H1 (cell line): ENCODE measurements at regions not wholly inside any gene's neighbourhood (a gene's known extent, or its start where the extent isn't known, plus 50 kb on each side); places are given as distances from the start of the nearest gene placed in this dataset.

ENCODE experiments used
- SRF ChIP-seq: IDR thresholded peaks from 2 replicates; pipeline ENCODE4 v1.6.1; 2011; ENCODE audit warnings: mild to moderate bottlenecking, low read depth, low read length, moderate library complexity
- TF ChIP-seq, protein P1 (sequence below): fragments of 300-600 bp; sonication (generic); IDR thresholded peaks from 2 replicates; pipeline ENCODE4 v1.7.1; 2012; ENCODE audit warnings: low read length, moderate library complexity, mild to moderate bottlenecking, inconsistent platforms; ENCODE audit not compliant: insufficient replicate concordance
- TF ChIP-seq, protein P2 (sequence below): IDR thresholded peaks from 2 replicates; pipeline ENCODE4 v1.6.1; 2012; ENCODE audit warnings: low read length, inconsistent platforms
- TF ChIP-seq, protein P3 (sequence below): IDR thresholded peaks from 2 replicates; pipeline ENCODE4 v1.6.1; 2011; ENCODE audit warnings: low read depth, mild to moderate bottlenecking, low read length; ENCODE audit not compliant: insufficient read depth

DNA sequence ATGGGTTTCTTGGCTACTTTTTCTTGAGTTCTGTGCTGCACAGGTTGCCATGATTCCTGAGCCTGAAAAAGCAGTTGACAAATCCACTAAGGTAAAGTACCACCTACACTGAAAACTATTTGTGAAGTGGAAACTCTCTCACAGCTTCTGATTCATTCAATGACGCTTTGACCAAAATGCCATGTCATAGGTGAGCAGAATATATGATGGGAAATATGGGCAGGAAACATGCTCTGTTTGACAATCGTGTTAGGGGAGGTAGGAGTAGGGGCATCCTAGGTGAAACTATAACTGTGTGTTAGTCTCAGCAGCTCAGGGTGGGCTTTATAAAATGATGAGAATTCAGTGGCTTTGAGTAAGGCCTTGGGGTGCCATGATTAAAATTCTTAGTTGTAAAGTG, 69.6 kb upstream of the ELMO1 start (continued):
- TF ChIP-seq, protein P1, sequence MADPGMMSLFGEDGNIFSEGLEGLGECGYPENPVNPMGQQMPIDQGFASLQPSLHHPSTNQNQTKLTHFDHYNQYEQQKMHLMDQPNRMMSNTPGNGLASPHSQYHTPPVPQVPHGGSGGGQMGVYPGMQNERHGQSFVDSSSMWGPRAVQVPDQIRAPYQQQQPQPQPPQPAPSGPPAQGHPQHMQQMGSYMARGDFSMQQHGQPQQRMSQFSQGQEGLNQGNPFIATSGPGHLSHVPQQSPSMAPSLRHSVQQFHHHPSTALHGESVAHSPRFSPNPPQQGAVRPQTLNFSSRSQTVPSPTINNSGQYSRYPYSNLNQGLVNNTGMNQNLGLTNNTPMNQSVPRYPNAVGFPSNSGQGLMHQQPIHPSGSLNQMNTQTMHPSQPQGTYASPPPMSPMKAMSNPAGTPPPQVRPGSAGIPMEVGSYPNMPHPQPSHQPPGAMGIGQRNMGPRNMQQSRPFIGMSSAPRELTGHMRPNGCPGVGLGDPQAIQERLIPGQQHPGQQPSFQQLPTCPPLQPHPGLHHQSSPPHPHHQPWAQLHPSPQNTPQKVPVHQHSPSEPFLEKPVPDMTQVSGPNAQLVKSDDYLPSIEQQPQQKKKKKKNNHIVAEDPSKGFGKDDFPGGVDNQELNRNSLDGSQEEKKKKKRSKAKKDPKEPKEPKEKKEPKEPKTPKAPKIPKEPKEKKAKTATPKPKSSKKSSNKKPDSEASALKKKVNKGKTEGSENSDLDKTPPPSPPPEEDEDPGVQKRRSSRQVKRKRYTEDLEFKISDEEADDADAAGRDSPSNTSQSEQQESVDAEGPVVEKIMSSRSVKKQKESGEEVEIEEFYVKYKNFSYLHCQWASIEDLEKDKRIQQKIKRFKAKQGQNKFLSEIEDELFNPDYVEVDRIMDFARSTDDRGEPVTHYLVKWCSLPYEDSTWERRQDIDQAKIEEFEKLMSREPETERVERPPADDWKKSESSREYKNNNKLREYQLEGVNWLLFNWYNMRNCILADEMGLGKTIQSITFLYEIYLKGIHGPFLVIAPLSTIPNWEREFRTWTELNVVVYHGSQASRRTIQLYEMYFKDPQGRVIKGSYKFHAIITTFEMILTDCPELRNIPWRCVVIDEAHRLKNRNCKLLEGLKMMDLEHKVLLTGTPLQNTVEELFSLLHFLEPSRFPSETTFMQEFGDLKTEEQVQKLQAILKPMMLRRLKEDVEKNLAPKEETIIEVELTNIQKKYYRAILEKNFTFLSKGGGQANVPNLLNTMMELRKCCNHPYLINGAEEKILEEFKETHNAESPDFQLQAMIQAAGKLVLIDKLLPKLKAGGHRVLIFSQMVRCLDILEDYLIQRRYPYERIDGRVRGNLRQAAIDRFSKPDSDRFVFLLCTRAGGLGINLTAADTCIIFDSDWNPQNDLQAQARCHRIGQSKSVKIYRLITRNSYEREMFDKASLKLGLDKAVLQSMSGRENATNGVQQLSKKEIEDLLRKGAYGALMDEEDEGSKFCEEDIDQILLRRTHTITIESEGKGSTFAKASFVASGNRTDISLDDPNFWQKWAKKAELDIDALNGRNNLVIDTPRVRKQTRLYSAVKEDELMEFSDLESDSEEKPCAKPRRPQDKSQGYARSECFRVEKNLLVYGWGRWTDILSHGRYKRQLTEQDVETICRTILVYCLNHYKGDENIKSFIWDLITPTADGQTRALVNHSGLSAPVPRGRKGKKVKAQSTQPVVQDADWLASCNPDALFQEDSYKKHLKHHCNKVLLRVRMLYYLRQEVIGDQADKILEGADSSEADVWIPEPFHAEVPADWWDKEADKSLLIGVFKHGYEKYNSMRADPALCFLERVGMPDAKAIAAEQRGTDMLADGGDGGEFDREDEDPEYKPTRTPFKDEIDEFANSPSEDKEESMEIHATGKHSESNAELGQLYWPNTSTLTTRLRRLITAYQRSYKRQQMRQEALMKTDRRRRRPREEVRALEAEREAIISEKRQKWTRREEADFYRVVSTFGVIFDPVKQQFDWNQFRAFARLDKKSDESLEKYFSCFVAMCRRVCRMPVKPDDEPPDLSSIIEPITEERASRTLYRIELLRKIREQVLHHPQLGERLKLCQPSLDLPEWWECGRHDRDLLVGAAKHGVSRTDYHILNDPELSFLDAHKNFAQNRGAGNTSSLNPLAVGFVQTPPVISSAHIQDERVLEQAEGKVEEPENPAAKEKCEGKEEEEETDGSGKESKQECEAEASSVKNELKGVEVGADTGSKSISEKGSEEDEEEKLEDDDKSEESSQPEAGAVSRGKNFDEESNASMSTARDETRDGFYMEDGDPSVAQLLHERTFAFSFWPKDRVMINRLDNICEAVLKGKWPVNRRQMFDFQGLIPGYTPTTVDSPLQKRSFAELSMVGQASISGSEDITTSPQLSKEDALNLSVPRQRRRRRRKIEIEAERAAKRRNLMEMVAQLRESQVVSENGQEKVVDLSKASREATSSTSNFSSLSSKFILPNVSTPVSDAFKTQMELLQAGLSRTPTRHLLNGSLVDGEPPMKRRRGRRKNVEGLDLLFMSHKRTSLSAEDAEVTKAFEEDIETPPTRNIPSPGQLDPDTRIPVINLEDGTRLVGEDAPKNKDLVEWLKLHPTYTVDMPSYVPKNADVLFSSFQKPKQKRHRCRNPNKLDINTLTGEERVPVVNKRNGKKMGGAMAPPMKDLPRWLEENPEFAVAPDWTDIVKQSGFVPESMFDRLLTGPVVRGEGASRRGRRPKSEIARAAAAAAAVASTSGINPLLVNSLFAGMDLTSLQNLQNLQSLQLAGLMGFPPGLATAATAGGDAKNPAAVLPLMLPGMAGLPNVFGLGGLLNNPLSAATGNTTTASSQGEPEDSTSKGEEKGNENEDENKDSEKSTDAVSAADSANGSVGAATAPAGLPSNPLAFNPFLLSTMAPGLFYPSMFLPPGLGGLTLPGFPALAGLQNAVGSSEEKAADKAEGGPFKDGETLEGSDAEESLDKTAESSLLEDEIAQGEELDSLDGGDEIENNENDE = no peak
- TF ChIP-seq, protein P2, sequence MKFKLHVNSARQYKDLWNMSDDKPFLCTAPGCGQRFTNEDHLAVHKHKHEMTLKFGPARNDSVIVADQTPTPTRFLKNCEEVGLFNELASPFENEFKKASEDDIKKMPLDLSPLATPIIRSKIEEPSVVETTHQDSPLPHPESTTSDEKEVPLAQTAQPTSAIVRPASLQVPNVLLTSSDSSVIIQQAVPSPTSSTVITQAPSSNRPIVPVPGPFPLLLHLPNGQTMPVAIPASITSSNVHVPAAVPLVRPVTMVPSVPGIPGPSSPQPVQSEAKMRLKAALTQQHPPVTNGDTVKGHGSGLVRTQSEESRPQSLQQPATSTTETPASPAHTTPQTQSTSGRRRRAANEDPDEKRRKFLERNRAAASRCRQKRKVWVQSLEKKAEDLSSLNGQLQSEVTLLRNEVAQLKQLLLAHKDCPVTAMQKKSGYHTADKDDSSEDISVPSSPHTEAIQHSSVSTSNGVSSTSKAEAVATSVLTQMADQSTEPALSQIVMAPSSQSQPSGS = no peak
- TF ChIP-seq, protein P3, sequence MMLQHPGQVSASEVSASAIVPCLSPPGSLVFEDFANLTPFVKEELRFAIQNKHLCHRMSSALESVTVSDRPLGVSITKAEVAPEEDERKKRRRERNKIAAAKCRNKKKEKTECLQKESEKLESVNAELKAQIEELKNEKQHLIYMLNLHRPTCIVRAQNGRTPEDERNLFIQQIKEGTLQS = no peak
- TF ChIP-seq SRF = no peak
